GM21619 (cell line): ENCODE measurements at regions not wholly inside any gene's neighbourhood (a gene's known extent, or its start where the extent isn't known, plus 50 kb on each side); places are given as distances from the start of the nearest gene placed in this dataset.

Experiments used
- ATAC-seq: cut with Tn5 transposase; IDR thresholded peaks from one replicate; pipeline ENCODE4 v1.9.1; 2021; ENCODE audit not compliant: unreplicated experiment

GRCh38 chr6:15810618-15811017 is 147.8 kb upstream of the DTNBP1 start:
- ATAC-seq, result no peak

GRCh38 chr6:15809367-15809766 is 146.5 kb upstream of the DTNBP1 start:
- no peak for ATAC-seq

GRCh38 chr6:15804164-15805154 is 141.6 kb upstream of the DTNBP1 start:
- no peak for ATAC-seq

GRCh38 chr6:15802466-15802865 is 139.6 kb upstream of the DTNBP1 start:
- no peak for ATAC-seq

- no peak for ATAC-seq
Observed at GRCh38 chr6:15801912-15802311, 139.1 kb upstream of the DTNBP1 start.

GRCh38 chr6:15800841-15801617 is 138.2 kb upstream of the DTNBP1 start:
- no peak for ATAC-seq

- no peak for ATAC-seq
Observed at GRCh38 chr6:15798533-15799255, 135.9 kb upstream of the DTNBP1 start.

- ATAC-seq, result no peak
Observed at GRCh38 chr6:15796844-15797243, 134.0 kb upstream of the DTNBP1 start.

GRCh38 chr6:15796130-15796771 is 133.4 kb upstream of the DTNBP1 start:
- no peak for ATAC-seq

GRCh38 chr6:15793826-15794225 is 131.0 kb upstream of the DTNBP1 start:
- ATAC-seq, result no peak

GRCh38 chr6:15793288-15793687 is 130.5 kb upstream of the DTNBP1 start:
- ATAC-seq, result no peak

GRCh38 chr6:15792842-15793241 is 130.0 kb upstream of the DTNBP1 start:
- no peak for ATAC-seq

GRCh38 chr6:15791448-15792181 is 128.8 kb upstream of the DTNBP1 start:
- ATAC-seq, result no peak

- ATAC-seq, result no peak
Observed at GRCh38 chr6:15790116-15790515, 127.3 kb upstream of the DTNBP1 start.

- no peak for ATAC-seq
Observed at GRCh38 chr6:15786846-15787245, 124.0 kb upstream of the DTNBP1 start.

- no peak for ATAC-seq
Observed at GRCh38 chr6:15783484-15783883, 120.7 kb upstream of the DTNBP1 start.

- ATAC-seq, result no peak
Observed at GRCh38 chr6:15781890-15782289, 119.1 kb upstream of the DTNBP1 start.

GRCh38 chr6:15781333-15781732 is 118.5 kb upstream of the DTNBP1 start:
- ATAC-seq, result no peak

- no peak for ATAC-seq
Observed at GRCh38 chr6:15780437-15780836, 117.6 kb upstream of the DTNBP1 start.

- no peak for ATAC-seq
Observed at GRCh38 chr6:15779726-15780125, 116.9 kb upstream of the DTNBP1 start.
